ENCODE measurements at regions not wholly inside any gene's neighbourhood (a gene's known extent, or its start where the extent isn't known, plus 50 kb on each side); places are given as distances from the start of the nearest gene placed in this dataset.

DNA sequence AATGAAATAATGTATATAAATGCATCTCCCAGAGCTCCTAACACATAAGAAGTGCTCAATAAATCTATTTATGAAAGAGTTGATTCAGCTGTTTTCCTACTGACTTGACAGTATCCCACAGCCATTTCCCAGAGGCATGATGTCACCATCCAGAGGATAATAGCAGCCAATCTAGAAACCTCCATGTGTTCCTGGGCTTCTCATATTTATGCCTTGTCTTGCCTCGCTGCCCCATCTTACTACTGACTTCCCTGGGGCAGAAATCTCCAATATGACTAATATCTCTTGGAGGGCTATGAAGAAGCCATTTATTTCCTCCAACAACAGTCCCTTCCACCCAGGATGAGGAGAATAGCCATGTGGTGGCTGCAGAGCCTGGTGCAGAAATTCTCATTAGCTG lies 115.4 kb upstream of the NAV2 start:
- H3K4me1 Mint-ChIP-seq, result peaks cover 20% of the 10 kb centered on the region
- no peak for DNase-seq (ENCODE audit: low read depth, low spot score)
- H3K9me3 Mint-ChIP-seq, result no peaks in the 10 kb centered on the region
- no peaks in the 10 kb centered on the region for H3K27me3 Mint-ChIP-seq (ENCODE audit: low read depth)
- no peak overlapping the region for H3K27ac Mint-ChIP-seq (ENCODE audit: unreplicated experiment)
- H3K36me3 Mint-ChIP-seq (ENCODE audit: low read depth), result no peaks in the 10 kb centered on the region
- TF ChIP-seq, protein P1, sequence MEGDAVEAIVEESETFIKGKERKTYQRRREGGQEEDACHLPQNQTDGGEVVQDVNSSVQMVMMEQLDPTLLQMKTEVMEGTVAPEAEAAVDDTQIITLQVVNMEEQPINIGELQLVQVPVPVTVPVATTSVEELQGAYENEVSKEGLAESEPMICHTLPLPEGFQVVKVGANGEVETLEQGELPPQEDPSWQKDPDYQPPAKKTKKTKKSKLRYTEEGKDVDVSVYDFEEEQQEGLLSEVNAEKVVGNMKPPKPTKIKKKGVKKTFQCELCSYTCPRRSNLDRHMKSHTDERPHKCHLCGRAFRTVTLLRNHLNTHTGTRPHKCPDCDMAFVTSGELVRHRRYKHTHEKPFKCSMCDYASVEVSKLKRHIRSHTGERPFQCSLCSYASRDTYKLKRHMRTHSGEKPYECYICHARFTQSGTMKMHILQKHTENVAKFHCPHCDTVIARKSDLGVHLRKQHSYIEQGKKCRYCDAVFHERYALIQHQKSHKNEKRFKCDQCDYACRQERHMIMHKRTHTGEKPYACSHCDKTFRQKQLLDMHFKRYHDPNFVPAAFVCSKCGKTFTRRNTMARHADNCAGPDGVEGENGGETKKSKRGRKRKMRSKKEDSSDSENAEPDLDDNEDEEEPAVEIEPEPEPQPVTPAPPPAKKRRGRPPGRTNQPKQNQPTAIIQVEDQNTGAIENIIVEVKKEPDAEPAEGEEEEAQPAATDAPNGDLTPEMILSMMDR (conservative IDR thresholded peaks at IDR 0.05), result no peak
- H3K4me3 Mint-ChIP-seq, result no peak overlapping the region

- peaks cover 20% of the 10 kb centered on the region for H3K4me1 Mint-ChIP-seq
- H3K27me3 Mint-ChIP-seq (ENCODE audit: low read depth), result no peaks in the 10 kb centered on the region
- TF ChIP-seq, protein P1 (conservative IDR thresholded peaks at IDR 0.05), result no peak
- H3K36me3 Mint-ChIP-seq (ENCODE audit: low read depth), result no peaks in the 10 kb centered on the region
- DNase-seq (ENCODE audit: low read depth, low spot score), result no peak
- H3K4me3 Mint-ChIP-seq, result no peak overlapping the region
- H3K9me3 Mint-ChIP-seq, result no peaks in the 10 kb centered on the region
- H3K27ac Mint-ChIP-seq (ENCODE audit: unreplicated experiment), result no peak overlapping the region
Observed at GRCh38 chr11:19595840-19596751, 116.5 kb upstream of the NAV2 start.

DNA sequence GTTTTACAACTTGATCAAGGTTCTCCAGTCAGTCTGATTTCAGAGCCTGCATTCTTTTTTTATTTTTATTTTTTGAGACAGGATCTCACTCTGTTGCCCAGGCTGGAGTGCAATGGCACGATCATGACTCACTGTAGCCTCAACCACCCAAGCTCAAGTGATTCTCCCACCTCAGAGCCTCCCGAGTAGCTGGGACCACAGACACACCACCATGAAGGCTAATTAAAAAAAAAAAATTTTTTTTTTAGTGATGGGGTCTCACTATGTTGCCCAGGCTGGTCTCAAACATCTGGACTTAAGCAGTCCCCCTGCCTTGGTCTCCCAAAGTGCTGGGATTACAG lies 117.2 kb upstream of the NAV2 start:
- Mint-ChIP-seq H3K9me3 (no peaks in the 10 kb centered on the region), H3K27ac (ENCODE audit: unreplicated experiment) (no peak overlapping the region), H3K36me3 (ENCODE audit: low read depth) (no peaks in the 10 kb centered on the region), H3K4me1 (peaks cover 20% of the 10 kb centered on the region), H3K27me3 (ENCODE audit: low read depth) (no peaks in the 10 kb centered on the region), H3K4me3 (no peak overlapping the region)
- TF ChIP-seq, protein P1 (conservative IDR thresholded peaks at IDR 0.05), result no peak
- no peak for DNase-seq (ENCODE audit: low read depth, low spot score)

DNA sequence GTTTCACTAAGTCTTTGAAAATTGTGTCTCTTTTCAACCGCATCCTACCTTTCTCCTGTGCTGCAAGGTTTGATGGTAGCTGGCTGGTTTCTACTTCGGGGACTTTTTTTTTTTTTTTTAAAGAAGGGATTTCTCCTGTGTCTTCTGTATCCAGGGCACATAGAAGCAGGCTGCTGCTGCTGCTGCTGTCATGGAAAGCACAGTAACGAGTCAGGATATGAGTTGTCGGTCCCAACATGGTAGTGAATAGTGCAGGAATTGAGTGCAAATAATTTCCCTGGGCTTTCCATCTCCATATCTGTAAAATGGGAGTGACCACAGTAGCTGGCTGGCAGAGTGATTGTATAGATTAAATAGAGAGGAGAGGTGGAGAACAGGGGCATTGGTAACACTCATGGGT lies 118.3 kb upstream of the NAV2 start:
- no peak for DNase-seq (ENCODE audit: low read depth, low spot score)
- no peaks in the 10 kb centered on the region for H3K9me3 Mint-ChIP-seq
- no peaks in the 10 kb centered on the region for H3K27me3 Mint-ChIP-seq (ENCODE audit: low read depth)
- H3K27ac Mint-ChIP-seq (ENCODE audit: unreplicated experiment), result no peak overlapping the region
- no peaks in the 10 kb centered on the region for H3K36me3 Mint-ChIP-seq (ENCODE audit: low read depth)
- H3K4me1 Mint-ChIP-seq, result peaks cover 16% of the 10 kb centered on the region
- no peak overlapping the region for H3K4me3 Mint-ChIP-seq
- TF ChIP-seq, protein P1 (conservative IDR thresholded peaks at IDR 0.05), result no peak

DNA sequence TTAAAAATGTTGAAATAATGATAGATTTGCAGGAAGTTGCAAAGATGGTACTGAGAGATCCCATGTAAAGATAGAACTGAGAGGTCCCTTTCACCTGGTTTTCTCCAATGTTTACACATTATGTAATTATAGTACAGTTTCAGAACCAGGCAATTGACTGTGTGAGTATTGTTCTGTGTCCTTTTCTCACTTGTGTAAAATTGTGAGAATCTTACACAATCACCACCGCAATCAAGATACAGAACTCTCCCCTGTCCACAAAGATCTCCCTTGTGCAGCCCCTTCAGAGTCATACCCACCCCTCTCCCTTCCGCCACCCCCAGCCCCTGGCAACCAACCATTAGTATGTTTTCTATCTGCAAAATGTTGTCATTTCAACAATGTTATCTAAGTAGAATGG lies 119.8 kb upstream of the NAV2 start:
- no peak overlapping the region for H3K27ac Mint-ChIP-seq (ENCODE audit: unreplicated experiment)
- no peaks in the 10 kb centered on the region for H3K27me3 Mint-ChIP-seq (ENCODE audit: low read depth)
- no peak for DNase-seq (ENCODE audit: low read depth, low spot score)
- H3K36me3 Mint-ChIP-seq (ENCODE audit: low read depth), result no peaks in the 10 kb centered on the region
- H3K4me1 Mint-ChIP-seq, result peaks cover 8% of the 10 kb centered on the region
- H3K9me3 Mint-ChIP-seq, result peaks cover 4% of the 10 kb centered on the region
- H3K4me3 Mint-ChIP-seq, result no peak overlapping the region
- TF ChIP-seq, protein P1 (conservative IDR thresholded peaks at IDR 0.05), result no peak
